Stomach smooth muscle (tissue), 2 donors: ENCODE measurements at regions not wholly inside any gene's neighbourhood (a gene's known extent, or its start where the extent isn't known, plus 50 kb on each side); places are given as distances from the start of the nearest gene placed in this dataset.

ENCODE experiments used
- H3K27ac ChIP-seq: one replicate; pipeline ENCODE4 v1.7.0; 2013; ENCODE audit warnings: mild to moderate bottlenecking, low read length, inconsistent platforms
- H3K27me3 ChIP-seq, 2 donors: one replicate each; pipeline ENCODE4 v1.7.0; 2013; ENCODE audit warnings: low read length in 2 of 2; ENCODE audit not compliant: insufficient read depth in 2 of 2, control insufficient read depth in 1 of 2
- H3K36me3 ChIP-seq, 2 donors: one replicate each; pipeline ENCODE4 v1.7.0; 2013; ENCODE audit warnings: low read length in 2 of 2; ENCODE audit not compliant: control insufficient read depth in 2 of 2, insufficient read depth in 2 of 2
- H3K4me1 ChIP-seq: one replicate; pipeline ENCODE4 v1.7.0; 2013; ENCODE audit warnings: low read length; ENCODE audit not compliant: control insufficient read depth, insufficient read depth
- H3K4me3 ChIP-seq, 2 donors: one replicate each; pipeline ENCODE4 v1.7.0; 2013; ENCODE audit warnings: low read length in 2 of 2
- H3K9ac ChIP-seq, 2 donors: one replicate each; pipeline ENCODE4 v1.7.0; 2013; ENCODE audit warnings: low read length in 2 of 2, mild to moderate bottlenecking in 1 of 2
- H3K9me3 ChIP-seq, 2 donors: one replicate each; pipeline ENCODE4 v1.7.0; 2013; ENCODE audit warnings: low read length in 2 of 2; ENCODE audit not compliant: control insufficient read depth in 2 of 2
- donor health status: healthy.
- donor health status: Pancreatic carcinoma.

GRCh38 chr1:212190169-212190568 is 95.0 kb upstream of the PPP2R5A start:
- no peaks in the 10 kb centered on the region for H3K36me3 ChIP-seq
- H3K27me3 ChIP-seq, result no peaks in the 10 kb centered on the region
- H3K9me3 ChIP-seq, result no peaks in the 10 kb centered on the region
- H3K4me3 ChIP-seq, result no peak overlapping the region
- no peaks in the 10 kb centered on the region for H3K4me1 ChIP-seq
- H3K27ac ChIP-seq, result no peak overlapping the region
- no peak overlapping the region for H3K9ac ChIP-seq

- no peaks in the 10 kb centered on the region for H3K4me1 ChIP-seq
- H3K36me3 ChIP-seq, result no peaks in the 10 kb centered on the region
- no peaks in the 10 kb centered on the region for H3K9me3 ChIP-seq
- no peaks in the 10 kb centered on the region for H3K27me3 ChIP-seq
- H3K4me3 ChIP-seq, result no peak overlapping the region
- no peak overlapping the region for H3K9ac ChIP-seq
- no peak overlapping the region for H3K27ac ChIP-seq
Measured at GRCh38 chr1:212192261-212192998, 92.8 kb upstream of the PPP2R5A start.

GRCh38 chr1:212196355-212196754 is 88.9 kb upstream of the PPP2R5A start:
- Histone ChIP-seq H3K27ac (no peak overlapping the region), H3K36me3 (no peaks in the 10 kb centered on the region), H3K4me1 (no peaks in the 10 kb centered on the region), H3K4me3 (no peak overlapping the region), H3K9ac (no peak overlapping the region), H3K27me3 (no peaks in the 10 kb centered on the region), H3K9me3 (peaks cover 3 to 4% of the 10 kb centered on the region in 2 donors)

GRCh38 chr1:212201461-212201860 is 83.7 kb upstream of the PPP2R5A start:
- no peaks in the 10 kb centered on the region for H3K36me3 ChIP-seq
- H3K4me3 ChIP-seq, result no peak overlapping the region
- H3K9ac ChIP-seq, result no peak overlapping the region
- H3K4me1 ChIP-seq, result no peaks in the 10 kb centered on the region
- H3K9me3 ChIP-seq, result peaks cover 3 to 4% of the 10 kb centered on the region in 2 donors
- H3K27me3 ChIP-seq, result no peaks in the 10 kb centered on the region
- H3K27ac ChIP-seq, result no peak overlapping the region

- Histone ChIP-seq H3K9me3 (peaks cover 3 to 4% of the 10 kb centered on the region in 2 donors), H3K9ac (no peak overlapping the region), H3K27me3 (no peaks in the 10 kb centered on the region), H3K4me1 (no peaks in the 10 kb centered on the region), H3K4me3 (no peak overlapping the region), H3K27ac (no peak overlapping the region), H3K36me3 (no peaks in the 10 kb centered on the region)
Measured at GRCh38 chr1:212203630-212204029, 81.6 kb upstream of the PPP2R5A start.

- Histone ChIP-seq H3K9ac (no peak overlapping the region), H3K27me3 (no peaks in the 10 kb centered on the region), H3K27ac (no peak overlapping the region), H3K4me3 (no peak overlapping the region), H3K36me3 (no peaks in the 10 kb centered on the region), H3K9me3 (peaks cover 3 to 4% of the 10 kb centered on the region in 2 donors), H3K4me1 (no peaks in the 10 kb centered on the region)
Measured at GRCh38 chr1:212205006-212205405, 80.2 kb upstream of the PPP2R5A start.

GRCh38 chr1:212205843-212206242 is 79.4 kb upstream of the PPP2R5A start:
- Histone ChIP-seq H3K36me3 (no peaks in the 10 kb centered on the region), H3K27me3 (no peaks in the 10 kb centered on the region), H3K4me1 (no peaks in the 10 kb centered on the region), H3K27ac (no peak overlapping the region), H3K9me3 (peaks cover 0 to under 1% of the 10 kb centered on the region in 2 donors), H3K4me3 (no peak overlapping the region), H3K9ac (no peak overlapping the region)

GRCh38 chr1:212207118-212207517 is 78.1 kb upstream of the PPP2R5A start:
- Histone ChIP-seq H3K36me3 (no peaks in the 10 kb centered on the region), H3K4me1 (no peaks in the 10 kb centered on the region), H3K27me3 (no peaks in the 10 kb centered on the region), H3K4me3 (no peak overlapping the region), H3K9ac (no peak overlapping the region), H3K27ac (no peak overlapping the region), H3K9me3 (no peaks in the 10 kb centered on the region)

GRCh38 chr1:212207822-212208520 is 77.2 kb upstream of the PPP2R5A start:
- Histone ChIP-seq H3K9me3 (no peaks in the 10 kb centered on the region), H3K36me3 (no peaks in the 10 kb centered on the region), H3K27me3 (no peaks in the 10 kb centered on the region), H3K4me3 (no peak overlapping the region), H3K27ac (no peak overlapping the region), H3K9ac (no peak overlapping the region), H3K4me1 (no peaks in the 10 kb centered on the region)

- H3K27me3 ChIP-seq, result no peaks in the 10 kb centered on the region
- H3K36me3 ChIP-seq, result no peaks in the 10 kb centered on the region
- H3K9ac ChIP-seq, result no peak overlapping the region
- no peak overlapping the region for H3K4me3 ChIP-seq
- H3K27ac ChIP-seq, result no peak overlapping the region
- H3K4me1 ChIP-seq, result no peaks in the 10 kb centered on the region
- no peaks in the 10 kb centered on the region for H3K9me3 ChIP-seq
Measured at GRCh38 chr1:212208978-212209644, 76.1 kb upstream of the PPP2R5A start.
